ENCODE measurements at regions not wholly inside any gene's neighbourhood (a gene's known extent, or its start where the extent isn't known, plus 50 kb on each side); places are given as distances from the start of the nearest gene placed in this dataset.

GRCh38 chr1:216804111-216804510 lies 80.9 kb upstream of the ESRRG start:
- TF ChIP-seq OSR1 (CRISPR knock-in tag; IDR thresholded peaks at IDR 0.05) (no peak), ZFP3 (CRISPR knock-in tag; IDR thresholded peaks at IDR 0.05) (no peak), ARNTL (CRISPR knock-in tag; IDR thresholded peaks at IDR 0.05; ENCODE audit: borderline replicate concordance, low read depth) (no peak), ZNF8 (CRISPR knock-in tag; IDR thresholded peaks at IDR 0.05) (no peak), CSRNP3 (CRISPR knock-in tag; IDR thresholded peaks at IDR 0.05) (no peak), ZNF70 (CRISPR knock-in tag; IDR thresholded peaks at IDR 0.05) (no peak), CSDC2 (CRISPR knock-in tag; IDR thresholded peaks at IDR 0.05) (no peak), ZC3H10 (CRISPR knock-in tag; IDR thresholded peaks at IDR 0.05) (no peak), ESRRG (CRISPR knock-in tag; IDR thresholded peaks at IDR 0.05) (no peak), ISL1 (CRISPR knock-in tag; IDR thresholded peaks at IDR 0.05) (no peak)
- ATAC-seq = no peak

- no peak for ATAC-seq
- TF ChIP-seq GLIS3 (CRISPR knock-in tag; IDR thresholded peaks at IDR 0.05) = no peak
- no peak for TF ChIP-seq OSR1 (CRISPR knock-in tag; IDR thresholded peaks at IDR 0.05)
- TF ChIP-seq ARNTL (CRISPR knock-in tag; IDR thresholded peaks at IDR 0.05; ENCODE audit: borderline replicate concordance, low read depth) = no peak
- TF ChIP-seq ZFP3 (CRISPR knock-in tag; IDR thresholded peaks at IDR 0.05) = no peak
- TF ChIP-seq ZNF8 (CRISPR knock-in tag; IDR thresholded peaks at IDR 0.05) = no peak
- no peak for TF ChIP-seq CREB5 (CRISPR knock-in tag; IDR thresholded peaks at IDR 0.05; ENCODE audit: low read depth)
- TF ChIP-seq ISL1 (CRISPR knock-in tag; IDR thresholded peaks at IDR 0.05) = no peak
- TF ChIP-seq CSDC2 (CRISPR knock-in tag; IDR thresholded peaks at IDR 0.05) = no peak
- TF ChIP-seq ZC3H10 (CRISPR knock-in tag; IDR thresholded peaks at IDR 0.05) = no peak
Observed at GRCh38 chr1:216794586-216794985, 71.4 kb upstream of the ESRRG start.

GRCh38 chr1:216793973-216794372 lies 70.7 kb upstream of the ESRRG start:
- no peak for ATAC-seq
- TF ChIP-seq CREB5 (CRISPR knock-in tag; IDR thresholded peaks at IDR 0.05; ENCODE audit: low read depth) (no peak), ARNTL (CRISPR knock-in tag; IDR thresholded peaks at IDR 0.05; ENCODE audit: borderline replicate concordance, low read depth) (no peak), PATZ1 (CRISPR knock-in tag; IDR thresholded peaks at IDR 0.05; ENCODE audit: borderline replicate concordance) (no peak), BACH2 (CRISPR knock-in tag; IDR thresholded peaks at IDR 0.05; ENCODE audit: borderline replicate concordance) (no peak), ZNF565 (CRISPR knock-in tag; conservative IDR thresholded peaks at IDR 0.05; ENCODE audit: low read depth) (no peak), CSDC2 (CRISPR knock-in tag; IDR thresholded peaks at IDR 0.05) (no peak), ZFP3 (CRISPR knock-in tag; IDR thresholded peaks at IDR 0.05) (no peak), TOX (CRISPR knock-in tag; IDR thresholded peaks at IDR 0.05; ENCODE audit: borderline replicate concordance) (no peak), SNAI2 (CRISPR knock-in tag; IDR thresholded peaks at IDR 0.05) (no peak)

GRCh38 chr1:216793303-216793702 lies 70.1 kb upstream of the ESRRG start:
- peak; percentile 41; the same call in 1 of the 3 replicates for ATAC-seq
- no peak for TF ChIP-seq ZNF70 (CRISPR knock-in tag; IDR thresholded peaks at IDR 0.05)
- no peak for TF ChIP-seq SNAI2 (CRISPR knock-in tag; IDR thresholded peaks at IDR 0.05)
- no peak for TF ChIP-seq PPARA (CRISPR knock-in tag; IDR thresholded peaks at IDR 0.05; ENCODE audit: borderline replicate concordance)
- TF ChIP-seq ARNTL (CRISPR knock-in tag; IDR thresholded peaks at IDR 0.05; ENCODE audit: borderline replicate concordance, low read depth) = no peak
- TF ChIP-seq RARB (CRISPR knock-in tag; IDR thresholded peaks at IDR 0.05) = no peak
- TF ChIP-seq TCF4 (CRISPR knock-in tag; IDR thresholded peaks at IDR 0.05; ENCODE audit: borderline replicate concordance) = no peak
- TF ChIP-seq CSRNP3 (CRISPR knock-in tag; IDR thresholded peaks at IDR 0.05) = no peak
- TF ChIP-seq ZFP30 (CRISPR knock-in tag; IDR thresholded peaks at IDR 0.05) = no peak
- TF ChIP-seq BACH2 (CRISPR knock-in tag; IDR thresholded peaks at IDR 0.05; ENCODE audit: borderline replicate concordance) = no peak
- TF ChIP-seq POU6F1 (CRISPR knock-in tag; IDR thresholded peaks at IDR 0.05; ENCODE audit: borderline replicate concordance, low read depth) = no peak

Measured in SK-N-SH treated with all-trans-retinoic acid at 6 μM for 48 hours (cell line).